Naive B cell (primary cell): ENCODE measurements at regions not wholly inside any gene's neighbourhood (a gene's known extent, or its start where the extent isn't known, plus 50 kb on each side); places are given as distances from the start of the nearest gene placed in this dataset.
"Not testable (repeated sequence)": the region's sequence is repeated elsewhere in the genome, so short reads cannot be mapped to it uniquely, and the experiment has no call there.

Experiments used
- ATAC-seq, 2 donors: fragments of 150-1000 bp; cut with Tn5 transposase; 2 replicates each; pipeline ENCODE4 v1.10.0; 2021; ENCODE audit warnings: low read depth in 2 of 2, mild to moderate bottlenecking in 2 of 2, moderate library complexity in 2 of 2
- DNase-seq: peaks from one replicate; pipeline ENCODE4 v3.0.0; 2022
- H3K27ac Mint-ChIP-seq, 6 donors: one replicate each; pipeline ENCODE4 v1.8.0; 2020 to 2022; ENCODE audit warnings: mild to moderate bottlenecking in 6 of 6, mixed read lengths in 6 of 6, moderate library complexity in 5 of 6, inconsistent platforms in 2 of 6
- H3K27me3 Mint-ChIP-seq, 3 donors: one replicate each; pipeline ENCODE4 v1.8.0; 2021 to 2022; ENCODE audit warnings: mixed read lengths in 3 of 3, mild to moderate bottlenecking in 1 of 3
- H3K36me3 Mint-ChIP-seq, 2 donors: one replicate each; pipeline ENCODE4 v1.8.0; 2020 to 2022; ENCODE audit warnings: mixed read lengths in 2 of 2, inconsistent platforms in 1 of 2, mild to moderate bottlenecking in 1 of 2
- H3K4me1 Mint-ChIP-seq, 3 donors: one replicate each; pipeline ENCODE4 v1.8.0; 2020 to 2022; ENCODE audit warnings: mixed read lengths in 3 of 3, inconsistent platforms in 1 of 3, mild to moderate bottlenecking in 1 of 3, moderate library complexity in 1 of 3
- H3K4me3 Mint-ChIP-seq, 8 donors: one replicate each; pipeline ENCODE4 v1.8.0; 2020 to 2022; ENCODE audit warnings: mild to moderate bottlenecking in 8 of 8, mixed read lengths in 8 of 8, moderate library complexity in 8 of 8, inconsistent platforms in 2 of 8
- H3K9me3 Mint-ChIP-seq, 7 donors: one replicate each; pipeline ENCODE4 v1.8.0; 2020 to 2022; ENCODE audit warnings: mixed read lengths in 7 of 7, mild to moderate bottlenecking in 5 of 7, inconsistent platforms in 2 of 7, moderate library complexity in 1 of 7

- H3K4me1 Mint-ChIP-seq, result no peaks in the 10 kb centered on the region
- ATAC-seq (no peak), DNase-seq (no peak)
- H3K27me3 Mint-ChIP-seq, result peaks cover 0 to 11% (median 0%) of the 10 kb centered on the region in 3 donors
- H3K36me3 Mint-ChIP-seq, result no peaks in the 10 kb centered on the region
- peaks cover 0 to 2% (median 0%) of the 10 kb centered on the region in 7 donors for H3K9me3 Mint-ChIP-seq
- no peak overlapping the region for H3K27ac Mint-ChIP-seq
- no peak overlapping the region for H3K4me3 Mint-ChIP-seq
Observed at GRCh38 chr16:9612267-9612666, 520.8 kb downstream of the HAPSTR1 start.

GRCh38 chr16:9614389-9614788 lies 522.9 kb downstream of the HAPSTR1 start:
- ATAC-seq (no peak), DNase-seq (no peak)
- Mint-ChIP-seq H3K9me3 (peaks cover 2 to 10% (median 3%) of the 10 kb centered on the region in 7 donors), H3K4me1 (no peaks in the 10 kb centered on the region), H3K27ac (no peak overlapping the region), H3K36me3 (no peaks in the 10 kb centered on the region), H3K27me3 (peaks cover 0 to 6% (median 0%) of the 10 kb centered on the region in 3 donors), H3K4me3 (no peak overlapping the region)

GRCh38 chr16:9622268-9622667 lies 530.8 kb downstream of the HAPSTR1 start:
- no peak for ATAC-seq
- no peaks in the 10 kb centered on the region for H3K4me1 Mint-ChIP-seq
- H3K9me3 Mint-ChIP-seq, result peaks cover 2 to 19% (median 9%) of the 10 kb centered on the region in 7 donors
- peaks cover 5 to 9% (median 6%) of the 10 kb centered on the region in 3 donors for H3K27me3 Mint-ChIP-seq
- H3K27ac Mint-ChIP-seq, result no peak overlapping the region
- H3K36me3 Mint-ChIP-seq, result no peaks in the 10 kb centered on the region
- DNase-seq, result no peak
- H3K4me3 Mint-ChIP-seq, result no peak overlapping the region

DNA sequence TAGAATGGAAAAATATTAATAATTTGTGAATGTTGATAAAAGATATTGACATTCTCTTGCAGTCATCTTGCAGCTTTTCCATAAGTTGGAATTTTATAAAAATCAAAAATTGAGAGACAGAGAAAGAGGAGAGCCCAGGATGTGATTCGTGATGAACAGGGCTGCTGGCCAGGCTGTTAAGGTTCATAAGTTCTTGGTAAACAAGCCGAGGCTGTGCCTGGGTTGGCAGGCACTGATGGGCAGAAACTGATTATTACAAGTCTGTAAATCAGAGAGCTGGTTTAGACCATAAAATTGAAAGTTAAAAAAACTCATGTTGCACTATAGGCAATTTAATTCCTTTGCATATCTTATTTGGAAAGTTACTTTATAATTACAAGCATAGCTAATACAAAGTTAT lies 533.7 kb downstream of the HAPSTR1 start:
- no peak for ATAC-seq
- Mint-ChIP-seq H3K9me3 (peaks cover 0 to 7% (median under 1%) of the 10 kb centered on the region in 7 donors), H3K4me3 (no peak overlapping the region), H3K27me3 (peaks cover 6 to 9% (median 9%) of the 10 kb centered on the region in 3 donors), H3K27ac (no peak overlapping the region), H3K36me3 (no peaks in the 10 kb centered on the region), H3K4me1 (no peaks in the 10 kb centered on the region)
- no peak for DNase-seq

DNA sequence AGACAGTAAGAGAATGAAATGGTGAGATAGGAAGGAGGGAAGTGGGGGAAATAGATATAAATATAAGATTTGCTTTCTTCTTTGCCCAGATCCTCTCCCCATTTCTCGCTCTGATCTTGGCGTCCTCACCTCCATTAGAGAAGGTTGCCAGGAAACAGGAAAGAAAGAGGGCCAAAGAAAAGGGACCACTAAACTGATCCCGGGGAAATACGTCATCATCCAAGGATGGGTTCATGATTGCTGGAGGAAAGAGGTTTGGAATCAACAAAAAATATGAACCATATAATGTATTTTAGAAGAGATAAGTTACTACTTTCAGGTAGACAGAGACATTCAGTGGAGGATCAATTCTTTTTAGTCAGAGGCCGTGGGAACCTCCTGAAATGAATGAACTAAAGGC lies 536.0 kb downstream of the HAPSTR1 start:
- Mint-ChIP-seq H3K27me3 (peaks cover 6 to 9% (median 9%) of the 10 kb centered on the region in 3 donors), H3K36me3 (peaks cover 0 to 4% of the 10 kb centered on the region in 2 donors), H3K4me1 (no peaks in the 10 kb centered on the region), H3K9me3 (peaks cover 0 to 9% (median 5%) of the 10 kb centered on the region in 7 donors), H3K27ac (no peak overlapping the region), H3K4me3 (no peak overlapping the region)
- DNase-seq (no peak), ATAC-seq (no peak)

- peaks cover 0 to 4% of the 10 kb centered on the region in 2 donors for H3K36me3 Mint-ChIP-seq
- DNase-seq, result no peak
- H3K4me1 Mint-ChIP-seq, result no peaks in the 10 kb centered on the region
- H3K27me3 Mint-ChIP-seq, result peaks cover 0 to 9% (median 4%) of the 10 kb centered on the region in 3 donors
- ATAC-seq, result no peak
- H3K4me3 Mint-ChIP-seq, result no peak overlapping the region
- no peak overlapping the region for H3K27ac Mint-ChIP-seq
- peaks cover 0 to 12% (median 9%) of the 10 kb centered on the region in 7 donors for H3K9me3 Mint-ChIP-seq
Observed at GRCh38 chr16:9630119-9630518, 538.7 kb downstream of the HAPSTR1 start.

DNA sequence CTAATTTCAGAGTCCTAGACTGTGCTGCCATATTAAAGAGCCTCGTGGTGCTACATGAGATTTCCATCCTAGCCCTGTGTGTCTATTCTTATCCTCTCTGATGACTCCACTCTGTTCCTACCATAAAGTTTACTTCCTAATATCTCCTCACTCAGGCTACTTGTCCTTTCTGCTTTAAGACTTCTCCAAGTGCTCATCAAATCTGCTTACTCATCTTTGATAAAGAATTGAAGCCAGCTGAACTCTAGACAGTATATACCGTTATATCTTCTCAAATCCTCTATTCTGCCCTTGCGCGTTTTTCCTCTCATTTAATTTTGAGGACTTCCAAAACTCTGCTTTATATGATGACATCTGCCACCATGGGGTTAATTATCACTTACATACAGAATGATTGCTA lies 539.5 kb downstream of the HAPSTR1 start:
- no peak overlapping the region for H3K4me3 Mint-ChIP-seq
- no peak for ATAC-seq
- peaks cover 0 to 4% of the 10 kb centered on the region in 2 donors for H3K36me3 Mint-ChIP-seq
- peaks cover 0 to 12% (median 9%) of the 10 kb centered on the region in 7 donors for H3K9me3 Mint-ChIP-seq
- no peak overlapping the region for H3K27ac Mint-ChIP-seq
- H3K4me1 Mint-ChIP-seq, result no peaks in the 10 kb centered on the region
- DNase-seq, result no peak
- peaks cover 0 to 9% (median 4%) of the 10 kb centered on the region in 3 donors for H3K27me3 Mint-ChIP-seq

DNA sequence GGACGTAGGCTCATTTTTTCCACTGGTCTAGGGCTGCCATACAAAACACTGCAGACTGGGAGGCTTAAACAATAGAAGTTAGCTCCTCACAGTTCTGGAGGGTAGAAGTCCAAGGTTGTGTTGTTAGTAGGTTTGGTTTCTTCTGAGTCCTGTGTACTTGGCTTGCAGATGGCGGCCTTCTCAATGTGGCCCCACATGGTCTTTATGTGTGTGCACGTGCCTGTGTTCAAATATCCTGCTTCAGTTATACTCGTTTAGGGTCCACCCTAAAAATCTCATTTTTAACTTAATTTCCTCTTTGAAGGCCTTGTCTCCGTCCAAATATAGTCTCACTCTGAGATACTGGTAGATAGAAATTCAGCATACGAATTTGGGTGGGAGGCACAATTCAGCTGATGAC lies 542.4 kb downstream of the HAPSTR1 start:
- no peak overlapping the region for H3K4me3 Mint-ChIP-seq
- no peaks in the 10 kb centered on the region for H3K4me1 Mint-ChIP-seq
- ATAC-seq (no peak), DNase-seq (no peak)
- no peak overlapping the region for H3K27ac Mint-ChIP-seq
- H3K27me3 Mint-ChIP-seq, result peaks cover 0 to 4% (median 0%) of the 10 kb centered on the region in 3 donors
- H3K36me3 Mint-ChIP-seq, result peaks cover 0 to 4% of the 10 kb centered on the region in 2 donors
- H3K9me3 Mint-ChIP-seq, result peaks cover 0 to 12% (median 9%) of the 10 kb centered on the region in 7 donors

DNA sequence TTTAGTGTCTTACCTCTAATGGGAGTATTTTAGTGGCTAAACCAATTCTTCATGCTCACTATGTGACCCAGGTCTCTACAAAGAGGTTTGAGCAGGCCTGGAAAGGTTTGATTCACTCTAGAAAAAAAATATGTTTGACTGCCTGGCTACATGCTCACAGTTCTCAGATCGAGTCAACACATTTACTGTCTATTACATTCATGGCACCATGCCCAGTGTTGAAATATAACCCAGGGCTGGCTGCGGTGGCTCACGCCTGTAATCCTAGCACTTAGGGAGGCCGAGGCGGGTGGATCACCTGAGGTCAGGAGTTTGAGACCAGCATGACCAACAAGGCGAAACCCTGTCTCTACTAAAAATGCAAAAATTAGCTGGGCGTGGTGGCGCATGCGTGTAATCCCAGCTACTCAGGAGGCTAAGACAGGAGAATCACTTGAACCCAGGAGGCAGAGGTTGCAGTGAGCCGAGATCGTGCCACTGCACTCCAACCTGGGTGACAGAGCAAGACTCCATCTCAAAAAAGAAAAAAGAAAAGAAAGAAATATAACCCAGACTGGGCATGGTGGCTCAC lies 543.8 kb downstream of the HAPSTR1 start:
- not testable (repeated sequence) for H3K27ac Mint-ChIP-seq, ATAC-seq, H3K4me3 Mint-ChIP-seq, H3K4me1 Mint-ChIP-seq, H3K27me3 Mint-ChIP-seq, H3K36me3 Mint-ChIP-seq, DNase-seq
- H3K9me3 Mint-ChIP-seq, result peaks cover 0 to 14% (median 10%) of the 10 kb centered on the region in 7 donors

DNA sequence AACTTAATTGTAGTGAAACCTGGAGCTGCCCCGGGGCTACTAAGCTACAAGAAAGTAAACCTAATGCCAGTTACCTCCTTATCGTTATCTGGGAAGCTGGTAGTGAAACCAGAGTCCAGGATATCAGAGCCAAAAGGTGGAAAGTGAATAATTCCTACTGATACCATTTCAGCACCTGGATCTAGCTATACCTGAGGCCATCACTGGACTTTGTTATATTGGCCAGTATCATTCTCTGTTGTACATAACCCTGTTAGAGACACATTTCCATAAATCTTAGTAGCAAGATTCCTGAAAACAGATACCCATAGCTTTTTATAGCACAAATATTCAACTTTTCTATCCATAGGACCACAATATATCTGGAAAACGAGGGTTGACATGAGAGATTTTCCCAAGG lies 538.0 kb downstream of the GRIN2A start:
- no peak for ATAC-seq

GRCh38 chr16:9645911-9646310 lies 536.3 kb downstream of the GRIN2A start:
- Mint-ChIP-seq H3K9me3 (peaks cover 0 to 2% (median 0%) of the 10 kb centered on the region in 7 donors), H3K36me3 (no peaks in the 10 kb centered on the region), H3K4me3 (no peak overlapping the region), H3K27ac (no peak overlapping the region), H3K27me3 (peaks cover 11 to 27% (median 19%) of the 10 kb centered on the region in 3 donors), H3K4me1 (no peaks in the 10 kb centered on the region)
- no peak for DNase-seq
- ATAC-seq, result no peak

More for the DNA sequence above, 538.0 kb downstream of the GRIN2A start:
- peaks cover 11 to 32% (median 19%) of the 10 kb centered on the region in 3 donors for H3K27me3 Mint-ChIP-seq
- H3K36me3 Mint-ChIP-seq, result no peaks in the 10 kb centered on the region
- H3K4me3 Mint-ChIP-seq, result no peak overlapping the region
- no peaks in the 10 kb centered on the region for H3K4me1 Mint-ChIP-seq
- DNase-seq, result no peak
- H3K9me3 Mint-ChIP-seq, result peaks cover 0 to 6% (median 0%) of the 10 kb centered on the region in 7 donors
- no peak overlapping the region for H3K27ac Mint-ChIP-seq

DNA sequence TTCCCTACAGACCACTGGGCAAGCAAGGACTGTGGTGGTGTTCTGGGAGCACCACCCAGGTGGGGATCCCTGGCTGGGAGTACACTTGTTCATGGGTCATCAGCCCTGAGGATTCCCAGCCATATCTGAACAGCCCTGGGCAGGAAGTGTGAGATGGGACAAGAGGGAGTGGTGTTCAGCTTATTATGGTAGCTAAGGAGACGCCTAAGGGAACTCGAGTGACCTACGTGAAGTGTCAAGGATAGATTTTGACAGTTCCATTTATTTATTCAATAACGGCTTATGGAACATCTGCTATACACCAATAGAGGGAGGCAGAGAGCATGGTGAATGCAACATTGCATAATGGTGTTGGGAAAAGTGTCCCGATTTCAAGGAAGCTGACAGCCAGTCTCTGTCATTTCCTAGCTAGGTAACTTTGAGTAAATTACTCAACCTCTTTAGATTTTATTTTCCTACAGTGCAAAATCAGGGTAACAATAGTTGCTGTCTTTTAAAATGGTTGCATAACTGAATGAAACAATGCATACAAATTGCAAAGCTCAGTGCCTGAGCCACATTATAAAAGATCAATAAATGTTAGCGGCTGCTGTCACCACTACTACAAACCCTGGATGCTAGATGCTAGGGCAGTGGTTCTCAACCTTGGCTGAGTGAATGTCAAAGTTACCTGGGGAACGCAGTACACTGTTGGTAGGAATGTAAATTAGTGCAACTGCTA lies 534.1 kb downstream of the GRIN2A start:
- no peak for DNase-seq
- Mint-ChIP-seq H3K27me3 (peaks cover 19 to 30% (median 20%) of the 10 kb centered on the region in 3 donors), H3K4me3 (no peak overlapping the region), H3K27ac (no peak overlapping the region), H3K9me3 (peaks cover 0 to 4% (median 0%) of the 10 kb centered on the region in 7 donors), H3K36me3 (no peaks in the 10 kb centered on the region), H3K4me1 (no peaks in the 10 kb centered on the region)
- ATAC-seq, result no peak

- peaks cover 8 to 30% (median 22%) of the 10 kb centered on the region in 3 donors for H3K27me3 Mint-ChIP-seq
- ATAC-seq, result no peak
- DNase-seq, result no peak
- no peaks in the 10 kb centered on the region for H3K4me1 Mint-ChIP-seq
- H3K4me3 Mint-ChIP-seq, result no peak overlapping the region
- H3K27ac Mint-ChIP-seq, result no peak overlapping the region
- no peaks in the 10 kb centered on the region for H3K36me3 Mint-ChIP-seq
- H3K9me3 Mint-ChIP-seq, result peaks cover 0 to 4% (median 0%) of the 10 kb centered on the region in 7 donors
Observed at GRCh38 chr16:9650284-9650683, 531.9 kb downstream of the GRIN2A start.

- Mint-ChIP-seq H3K9me3 (peaks cover 0 to 9% (median 3%) of the 10 kb centered on the region in 7 donors), H3K4me3 (no peak overlapping the region), H3K27me3 (peaks cover 12 to 28% (median 13%) of the 10 kb centered on the region in 3 donors), H3K36me3 (no peaks in the 10 kb centered on the region), H3K4me1 (no peaks in the 10 kb centered on the region), H3K27ac (no peak overlapping the region)
- ATAC-seq (no peak), DNase-seq (no peak)
Observed at GRCh38 chr16:9655051-9655450, 527.2 kb downstream of the GRIN2A start.
